Parathyroid adenoma (tissue), 2 donors: ENCODE measurements at regions not wholly inside any gene's neighbourhood (a gene's known extent, or its start where the extent isn't known, plus 50 kb on each side); places are given as distances from the start of the nearest gene placed in this dataset.

Experiments used
- H2AFZ ChIP-seq: fragments of 300-600 bp; sonication (generic); one replicate; pipeline ENCODE4 v1.7.0; 2017; ENCODE audit warnings: antibody characterized with exemption, mild to moderate bottlenecking
- H3K27ac ChIP-seq: fragments of 300-600 bp; sonication (generic); one replicate; pipeline ENCODE4 v1.7.0; 2017
- H3K27me3 ChIP-seq: fragments of 300-600 bp; sonication (generic); one replicate; pipeline ENCODE4 v1.7.0; 2017; ENCODE audit warnings: low read length; ENCODE audit not compliant: control insufficient read depth, insufficient read depth
- H3K36me3 ChIP-seq: fragments of 300-600 bp; sonication (generic); one replicate; pipeline ENCODE4 v1.7.0; 2017; ENCODE audit warnings: low read length; ENCODE audit not compliant: control insufficient read depth, insufficient read depth
- H3K4me1 ChIP-seq: fragments of 300-600 bp; sonication (generic); one replicate; pipeline ENCODE4 v1.7.0; 2017; ENCODE audit warnings: control low read depth
- H3K4me2 ChIP-seq: fragments of 300-600 bp; sonication (generic); one replicate; pipeline ENCODE4 v1.7.0; 2017; ENCODE audit warnings: low read length
- H3K4me3 ChIP-seq: fragments of 300-600 bp; sonication (generic); one replicate; pipeline ENCODE4 v1.7.0; 2017; ENCODE audit warnings: low read depth, low read length
- H3K79me2 ChIP-seq: fragments of 300-600 bp; sonication (generic); one replicate; pipeline ENCODE4 v1.7.0; 2017; ENCODE audit warnings: control low read depth
- H3K9ac ChIP-seq: fragments of 300-600 bp; sonication (generic); one replicate; pipeline ENCODE4 v1.7.0; 2017; ENCODE audit warnings: mild to moderate bottlenecking
- H3K9me3 ChIP-seq: fragments of 300-600 bp; sonication (generic); one replicate; pipeline ENCODE4 v1.7.0; 2017; ENCODE audit warnings: low read length; ENCODE audit not compliant: control insufficient read depth
- CTCF ChIP-seq: fragments of 300-600 bp; sonication (generic); IDR thresholded peaks from one replicate; pipeline ENCODE4 v1.7.0; 2017; ENCODE audit warnings: antibody characterized with exemption, mild to moderate bottlenecking
- donor health status: primary hyperparathyroidism.

GRCh38 chr9:100775912-100776311, 198.0 kb downstream of the CAVIN4 start:
- no peak overlapping the region for H3K4me2 ChIP-seq
- no peak overlapping the region for H2AFZ ChIP-seq
- no peak overlapping the region for H3K9ac ChIP-seq
- no peak overlapping the region for H3K4me3 ChIP-seq
- H3K79me2 ChIP-seq, result no peaks in the 10 kb centered on the region
- no peaks in the 10 kb centered on the region for H3K36me3 ChIP-seq
- H3K27me3 ChIP-seq, result no peaks in the 10 kb centered on the region
- H3K4me1 ChIP-seq, result no peaks in the 10 kb centered on the region
- H3K9me3 ChIP-seq, result no peaks in the 10 kb centered on the region
- no peak overlapping the region for H3K27ac ChIP-seq
- no peak for TF ChIP-seq CTCF

GRCh38 chr9:100784755-100785154, 206.9 kb downstream of the CAVIN4 start:
- Histone ChIP-seq H3K9me3 (no peaks in the 10 kb centered on the region), H3K27me3 (no peaks in the 10 kb centered on the region), H3K27ac (no peak overlapping the region), H3K79me2 (no peaks in the 10 kb centered on the region), H3K4me2 (no peak overlapping the region), H3K36me3 (no peaks in the 10 kb centered on the region), H3K4me3 (no peak overlapping the region), H3K4me1 (no peaks in the 10 kb centered on the region), H2AFZ (no peak overlapping the region), H3K9ac (no peak overlapping the region)
- no peak for TF ChIP-seq CTCF

- Histone ChIP-seq H2AFZ (no peak overlapping the region), H3K4me2 (no peak overlapping the region), H3K4me1 (no peaks in the 10 kb centered on the region), H3K27me3 (no peaks in the 10 kb centered on the region), H3K36me3 (no peaks in the 10 kb centered on the region), H3K79me2 (no peaks in the 10 kb centered on the region), H3K9ac (no peak overlapping the region), H3K27ac (no peak overlapping the region), H3K4me3 (no peak overlapping the region), H3K9me3 (no peaks in the 10 kb centered on the region)
- TF ChIP-seq CTCF, result no peak
Observed at GRCh38 chr9:100785946-100786345, 208.1 kb downstream of the CAVIN4 start.

GRCh38 chr9:100794738-100795269, 216.9 kb downstream of the CAVIN4 start:
- no peak overlapping the region for H3K27ac ChIP-seq
- H3K36me3 ChIP-seq, result no peaks in the 10 kb centered on the region
- no peaks in the 10 kb centered on the region for H3K4me1 ChIP-seq
- TF ChIP-seq CTCF, result no peak
- no peak overlapping the region for H3K9ac ChIP-seq
- no peaks in the 10 kb centered on the region for H3K9me3 ChIP-seq
- H3K4me2 ChIP-seq, result no peak overlapping the region
- no peak overlapping the region for H3K4me3 ChIP-seq
- no peaks in the 10 kb centered on the region for H3K79me2 ChIP-seq
- no peaks in the 10 kb centered on the region for H3K27me3 ChIP-seq
- H2AFZ ChIP-seq, result no peak overlapping the region

- H3K4me3 ChIP-seq, result no peak overlapping the region
- no peak overlapping the region for H3K27ac ChIP-seq
- no peak overlapping the region for H2AFZ ChIP-seq
- no peaks in the 10 kb centered on the region for H3K36me3 ChIP-seq
- H3K9ac ChIP-seq, result no peak overlapping the region
- H3K79me2 ChIP-seq, result no peaks in the 10 kb centered on the region
- H3K4me1 ChIP-seq, result no peaks in the 10 kb centered on the region
- H3K4me2 ChIP-seq, result no peak overlapping the region
- TF ChIP-seq CTCF, result no peak
- no peaks in the 10 kb centered on the region for H3K27me3 ChIP-seq
- no peaks in the 10 kb centered on the region for H3K9me3 ChIP-seq
Observed at GRCh38 chr9:100803956-100804355, 224.6 kb upstream of the PLPPR1 start.
